ENCODE measurements at regions not wholly inside any gene's neighbourhood (a gene's known extent, or its start where the extent isn't known, plus 50 kb on each side); places are given as distances from the start of the nearest gene placed in this dataset.
"Not testable (repeated sequence)": the region's sequence is repeated elsewhere in the genome, so short reads cannot be mapped to it uniquely, and the experiment has no call there.

DNA sequence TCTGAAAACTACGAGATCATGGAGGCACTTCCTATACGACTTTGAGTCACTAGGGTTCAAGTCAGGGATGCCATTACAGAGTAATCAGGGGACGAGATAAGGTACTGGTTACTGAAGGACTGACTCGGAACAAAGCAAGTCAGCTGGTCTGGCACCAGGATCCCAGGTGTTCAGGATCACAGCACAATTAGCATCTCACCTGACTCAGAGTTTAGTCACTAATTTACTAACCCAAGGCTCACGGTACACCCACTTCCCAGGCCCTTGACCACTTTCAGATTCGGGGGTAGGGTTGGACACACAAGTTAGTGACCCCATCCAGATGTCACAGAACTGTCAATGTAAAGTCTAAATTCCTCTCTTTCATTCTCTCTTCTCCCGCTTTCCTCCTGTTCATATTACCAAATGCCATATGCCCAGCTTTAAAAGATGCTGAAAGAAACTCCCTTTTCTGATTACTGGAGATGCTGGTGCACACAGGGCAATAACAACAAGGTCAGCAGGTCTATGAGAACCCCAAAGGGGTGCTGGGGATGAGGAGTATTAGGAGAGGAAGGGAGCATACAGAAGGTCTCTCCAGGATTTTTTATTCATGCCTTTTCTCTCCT lies 657.8 kb downstream of the TLE1 start:
- intact Hi-C loops (cut with DNase I; ENCODE audit: low total_unique reads) (no loop called here), in situ Hi-C loops (cut with MboI; ENCODE audit: low pct_ligation_motif_present in 1 of 4, low pct_unique_long_range_greater_than_20kb in 1 of 4, low sequenced_read_pairs in 3 of 4) (no loop called here)
- Histone ChIP-seq H3K9me3 (no peaks in the 10 kb centered on the region), H3K4me1 (peaks cover 0 to 4% (median 0%) of the 10 kb centered on the region in 4 donors), H3K4me3 (no peak overlapping the region), H3K27ac (no peak overlapping the region), H3K27me3 (no peaks in the 10 kb centered on the region), H3K36me3 (no peaks in the 10 kb centered on the region)
- WGBS, 2 donors (ENCODE audit: low coverage in 1 of 2) = 63 to 78% methylated on average over 3 to 7 of the region's 7 CpGs
- TF ChIP-seq POLR2AphosphoS5 (IDR thresholded peaks at IDR 0.05) (no peak), EP300 (IDR thresholded peaks at IDR 0.05; ENCODE audit: low read depth) (no peak), POLR2A (IDR thresholded peaks at IDR 0.05) (no peak)
- no peak for DNase-seq

DNA sequence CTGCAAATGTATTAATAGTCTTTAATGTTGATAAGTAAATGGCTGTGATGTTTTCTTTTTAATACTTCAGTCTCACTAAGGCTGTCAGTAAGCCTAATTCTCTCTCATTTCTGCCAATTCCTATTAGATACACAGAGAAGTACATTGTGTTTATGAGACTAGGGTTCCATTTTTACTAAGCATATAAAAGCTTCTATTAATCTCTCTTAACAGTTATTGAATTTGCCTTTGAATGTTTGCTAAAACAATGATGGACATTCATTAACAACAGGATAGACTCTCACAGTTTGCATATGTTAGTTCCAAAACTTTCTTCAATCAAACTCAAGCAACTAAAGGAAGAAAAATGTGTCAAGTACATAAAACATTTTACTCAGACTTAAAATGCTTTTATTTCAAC lies 659.3 kb downstream of the TLE1 start:
- H3K4me3 ChIP-seq = no peak overlapping the region
- H3K36me3 ChIP-seq = no peaks in the 10 kb centered on the region
- DNase-seq = no peak
- in situ Hi-C loops (cut with MboI; ENCODE audit: low pct_ligation_motif_present in 1 of 4, low pct_unique_long_range_greater_than_20kb in 1 of 4, low sequenced_read_pairs in 3 of 4) (no loop called here), intact Hi-C loops (cut with DNase I; ENCODE audit: low total_unique reads) (no loop called here)
- TF ChIP-seq POLR2AphosphoS5 (IDR thresholded peaks at IDR 0.05) (no peak), EP300 (IDR thresholded peaks at IDR 0.05; ENCODE audit: low read depth) (no peak), POLR2A (IDR thresholded peaks at IDR 0.05) (no peak)
- TF ChIP-seq, protein P1, sequence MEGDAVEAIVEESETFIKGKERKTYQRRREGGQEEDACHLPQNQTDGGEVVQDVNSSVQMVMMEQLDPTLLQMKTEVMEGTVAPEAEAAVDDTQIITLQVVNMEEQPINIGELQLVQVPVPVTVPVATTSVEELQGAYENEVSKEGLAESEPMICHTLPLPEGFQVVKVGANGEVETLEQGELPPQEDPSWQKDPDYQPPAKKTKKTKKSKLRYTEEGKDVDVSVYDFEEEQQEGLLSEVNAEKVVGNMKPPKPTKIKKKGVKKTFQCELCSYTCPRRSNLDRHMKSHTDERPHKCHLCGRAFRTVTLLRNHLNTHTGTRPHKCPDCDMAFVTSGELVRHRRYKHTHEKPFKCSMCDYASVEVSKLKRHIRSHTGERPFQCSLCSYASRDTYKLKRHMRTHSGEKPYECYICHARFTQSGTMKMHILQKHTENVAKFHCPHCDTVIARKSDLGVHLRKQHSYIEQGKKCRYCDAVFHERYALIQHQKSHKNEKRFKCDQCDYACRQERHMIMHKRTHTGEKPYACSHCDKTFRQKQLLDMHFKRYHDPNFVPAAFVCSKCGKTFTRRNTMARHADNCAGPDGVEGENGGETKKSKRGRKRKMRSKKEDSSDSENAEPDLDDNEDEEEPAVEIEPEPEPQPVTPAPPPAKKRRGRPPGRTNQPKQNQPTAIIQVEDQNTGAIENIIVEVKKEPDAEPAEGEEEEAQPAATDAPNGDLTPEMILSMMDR (IDR thresholded peaks at IDR 0.05) = no peak
- no peak overlapping the region for H3K27ac ChIP-seq
- peaks cover 0 to 4% (median 0%) of the 10 kb centered on the region in 4 donors for H3K4me1 ChIP-seq
- no peaks in the 10 kb centered on the region for H3K27me3 ChIP-seq
- no peaks in the 10 kb centered on the region for H3K9me3 ChIP-seq

DNA sequence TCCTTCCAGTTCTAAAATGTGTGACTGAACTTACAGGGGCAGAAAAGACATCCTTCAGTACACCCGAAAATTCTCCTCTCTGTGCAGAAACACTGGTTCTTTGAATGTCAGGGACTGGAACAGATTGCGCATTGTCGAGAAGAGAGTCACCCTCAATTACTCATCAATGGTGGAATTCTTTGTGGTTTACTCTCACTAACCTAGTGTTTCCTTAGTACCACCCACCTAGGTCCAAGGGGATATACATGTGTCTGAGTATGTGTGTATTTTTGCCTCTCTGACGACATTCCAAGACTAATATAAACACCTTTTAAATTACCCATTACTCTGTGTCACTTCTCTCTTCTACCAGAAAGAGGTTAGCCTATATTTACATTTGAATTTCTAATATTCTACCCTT lies 660.8 kb downstream of the TLE1 start:
- WGBS, 2 donors (ENCODE audit: low coverage in 1 of 2) = 76 to 87% methylated on average over 4 of the region's 4 CpGs
- DNase-seq = no peak
- in situ Hi-C loops (cut with MboI; ENCODE audit: low pct_ligation_motif_present in 1 of 4, low pct_unique_long_range_greater_than_20kb in 1 of 4, low sequenced_read_pairs in 3 of 4) (no loop called here), intact Hi-C loops (cut with DNase I; ENCODE audit: low total_unique reads) (no loop called here)
- Histone ChIP-seq H3K36me3 (no peaks in the 10 kb centered on the region), H3K4me3 (no peak overlapping the region), H3K4me1 (peaks cover 0 to 4% (median 0%) of the 10 kb centered on the region in 4 donors), H3K27me3 (no peaks in the 10 kb centered on the region), H3K27ac (no peak overlapping the region), H3K9me3 (no peaks in the 10 kb centered on the region)
- TF ChIP-seq POLR2AphosphoS5 (IDR thresholded peaks at IDR 0.05) (no peak), POLR2A (IDR thresholded peaks at IDR 0.05) (no peak), EP300 (IDR thresholded peaks at IDR 0.05; ENCODE audit: low read depth) (no peak)
- TF ChIP-seq, protein P1 (IDR thresholded peaks at IDR 0.05) = no peak

DNA sequence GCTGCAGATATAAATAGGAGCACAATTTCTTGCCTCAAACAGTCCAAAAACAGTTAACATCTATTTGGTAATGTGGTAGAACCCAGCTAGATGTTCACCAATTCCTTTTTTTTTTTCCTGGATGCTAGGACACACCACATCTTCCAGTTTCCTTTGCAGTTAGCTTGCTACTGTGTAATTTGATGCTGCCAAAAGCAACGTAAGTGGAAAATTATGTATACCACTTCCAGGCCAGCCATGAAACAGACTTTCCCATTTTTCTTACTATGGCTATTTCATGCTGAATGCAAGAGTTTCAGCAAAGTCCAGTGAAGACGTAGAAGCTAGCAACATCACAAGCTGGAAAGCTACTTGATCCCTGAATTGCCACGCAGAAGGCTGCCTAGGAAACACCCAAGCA lies 667.2 kb downstream of the TLE1 start:
- H3K36me3 ChIP-seq = no peaks in the 10 kb centered on the region
- no peaks in the 10 kb centered on the region for H3K9me3 ChIP-seq
- 69 to 80% methylated on average over 2 to 3 of the region's 3 CpGs for WGBS, 2 donors (ENCODE audit: low coverage in 1 of 2)
- no peaks in the 10 kb centered on the region for H3K4me1 ChIP-seq
- no peak overlapping the region for H3K27ac ChIP-seq
- TF ChIP-seq EP300 (IDR thresholded peaks at IDR 0.05; ENCODE audit: low read depth) (no peak), POLR2A (IDR thresholded peaks at IDR 0.05) (no peak), POLR2AphosphoS5 (IDR thresholded peaks at IDR 0.05) (no peak)
- TF ChIP-seq, protein P1 (IDR thresholded peaks at IDR 0.05) = no peak
- no peak for DNase-seq
- in situ Hi-C loops (cut with MboI; ENCODE audit: low pct_ligation_motif_present in 1 of 4, low pct_unique_long_range_greater_than_20kb in 1 of 4, low sequenced_read_pairs in 3 of 4) = no loop called here
- H3K27me3 ChIP-seq = no peaks in the 10 kb centered on the region
- H3K4me3 ChIP-seq = no peak overlapping the region
- intact Hi-C loops (cut with DNase I; ENCODE audit: low total_unique reads) = no loop called here

DNA sequence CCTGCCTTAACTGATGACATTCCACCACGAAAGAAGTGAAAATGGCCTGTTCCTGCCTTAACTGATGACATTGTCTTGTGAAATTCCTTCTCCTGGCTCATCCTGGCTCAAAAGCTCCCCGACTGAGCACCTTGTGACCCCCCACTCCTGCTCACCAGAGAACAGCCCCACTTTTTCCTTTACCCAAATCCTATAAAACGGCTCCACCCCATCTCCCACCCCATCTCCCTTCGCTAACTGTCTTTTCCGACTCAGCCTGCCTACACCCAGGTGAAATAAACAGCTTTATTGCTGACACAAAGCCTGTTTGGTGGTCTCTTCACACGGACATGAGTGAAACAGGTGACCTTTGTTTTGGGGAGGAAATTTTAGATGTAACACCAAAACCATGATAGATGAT lies 674.4 kb downstream of the TLE1 start:
- H3K27ac ChIP-seq; H3K9me3 ChIP-seq; H3K4me3 ChIP-seq; H3K4me1 ChIP-seq; intact Hi-C loops (cut with DNase I; ENCODE audit: low total_unique reads); H3K36me3 ChIP-seq; H3K27me3 ChIP-seq; DNase-seq; in situ Hi-C loops (cut with MboI; ENCODE audit: low pct_ligation_motif_present in 1 of 4, low pct_unique_long_range_greater_than_20kb in 1 of 4, low sequenced_read_pairs in 3 of 4): not testable (repeated sequence)
- 56 to 69% methylated on average over 6 of the region's 6 CpGs for WGBS, 2 donors (ENCODE audit: low coverage in 1 of 2)

DNA sequence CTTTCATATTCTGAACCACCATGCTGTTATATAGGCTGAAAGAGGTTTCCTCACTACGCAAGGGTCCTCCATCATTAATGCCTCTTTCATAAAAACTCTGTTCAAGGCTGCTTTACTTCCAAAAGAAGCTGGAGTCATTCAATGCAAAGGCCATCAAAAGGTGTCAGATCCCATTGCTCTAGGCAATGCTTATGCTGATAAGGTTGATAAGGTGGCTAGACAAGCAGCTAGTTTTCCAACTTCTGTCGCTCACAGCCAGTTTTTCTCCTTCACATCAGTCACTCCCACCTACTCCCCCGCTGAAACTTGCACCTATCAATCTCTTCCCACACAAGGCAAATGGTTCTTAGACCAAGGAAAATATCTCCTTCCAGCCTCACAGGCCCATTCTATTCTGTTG lies 676.2 kb downstream of the TLE1 start:
- H3K27ac ChIP-seq; in situ Hi-C loops (cut with MboI; ENCODE audit: low pct_ligation_motif_present in 1 of 4, low pct_unique_long_range_greater_than_20kb in 1 of 4, low sequenced_read_pairs in 3 of 4); H3K4me1 ChIP-seq; DNase-seq; H3K27me3 ChIP-seq; H3K9me3 ChIP-seq; H3K36me3 ChIP-seq; intact Hi-C loops (cut with DNase I; ENCODE audit: low total_unique reads); H3K4me3 ChIP-seq: not testable (repeated sequence)
- WGBS, 2 donors (ENCODE audit: low coverage in 1 of 2) = 80 to 94% methylated on average over 3 of the region's 3 CpGs

All from transverse colon (tissue), 4 donors.